HK-2 (cell line): ENCODE measurements at regions not wholly inside any gene's neighbourhood (a gene's known extent, or its start where the extent isn't known, plus 50 kb on each side); places are given as distances from the start of the nearest gene placed in this dataset.

Source experiments
- DNase-seq: peaks from one replicate; pipeline ENCODE4 v3.0.0-alpha.2; 2018; ENCODE audit not compliant: unreplicated experiment

DNA sequence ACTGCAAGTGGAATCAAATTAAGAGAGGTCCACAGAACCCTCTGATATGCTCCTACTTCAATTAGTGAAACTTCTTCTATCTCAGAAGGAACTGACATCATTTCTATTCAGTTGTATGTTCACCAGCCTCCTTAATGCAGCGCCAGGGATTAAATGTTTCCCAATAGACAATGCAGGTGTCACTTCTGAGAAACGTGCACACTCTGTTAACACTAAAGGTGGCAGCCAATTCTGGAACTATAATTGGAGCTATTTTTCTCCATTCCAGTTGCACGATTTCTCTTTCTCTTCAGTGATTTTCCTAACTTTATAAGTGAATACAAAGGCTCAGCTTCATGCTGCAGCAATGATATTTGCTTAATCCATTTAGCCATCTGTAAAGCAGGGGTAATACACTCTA, 821.9 kb downstream of the TDRD15 start:
- no peak for DNase-seq

DNA sequence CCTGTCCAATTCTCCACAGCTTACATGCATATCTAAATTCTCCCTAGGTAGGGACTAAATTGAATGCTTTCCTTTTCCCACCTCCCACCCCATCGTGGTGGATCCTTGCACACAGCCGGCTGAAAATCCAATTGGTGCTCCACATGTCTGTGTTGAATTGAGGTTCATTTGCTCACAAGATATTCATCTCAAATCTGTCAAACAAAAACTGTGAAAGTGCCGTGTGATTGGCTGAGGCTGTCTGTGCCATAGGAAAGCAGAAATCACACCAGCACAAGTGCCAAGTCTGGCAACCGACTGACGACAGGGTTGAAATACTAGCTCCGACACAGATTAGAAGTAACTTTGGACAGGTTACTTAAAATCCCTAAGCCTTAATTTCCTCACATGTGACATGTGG, 823.3 kb downstream of the TDRD15 start:
- no peak for DNase-seq

DNA sequence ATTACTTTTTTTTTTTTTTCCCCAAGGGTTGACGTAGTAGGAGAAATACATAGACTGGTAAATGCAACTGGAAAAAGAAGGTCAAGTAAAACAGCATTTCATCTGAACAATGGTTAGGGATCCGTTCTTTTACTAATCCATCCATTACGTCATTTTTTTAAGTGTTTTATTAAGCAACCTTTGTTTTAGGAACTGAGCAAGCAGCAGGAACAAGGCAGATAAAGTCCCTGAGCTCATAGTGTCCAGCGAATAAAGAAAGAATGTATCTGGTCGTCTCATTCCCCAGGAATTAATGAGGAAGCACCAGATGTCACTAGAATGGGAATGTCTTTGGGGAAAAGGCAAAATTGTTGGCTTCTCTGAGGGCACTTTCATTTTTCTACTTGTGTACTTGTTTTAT, 842.4 kb downstream of the TDRD15 start:
- no peak for DNase-seq

DNA sequence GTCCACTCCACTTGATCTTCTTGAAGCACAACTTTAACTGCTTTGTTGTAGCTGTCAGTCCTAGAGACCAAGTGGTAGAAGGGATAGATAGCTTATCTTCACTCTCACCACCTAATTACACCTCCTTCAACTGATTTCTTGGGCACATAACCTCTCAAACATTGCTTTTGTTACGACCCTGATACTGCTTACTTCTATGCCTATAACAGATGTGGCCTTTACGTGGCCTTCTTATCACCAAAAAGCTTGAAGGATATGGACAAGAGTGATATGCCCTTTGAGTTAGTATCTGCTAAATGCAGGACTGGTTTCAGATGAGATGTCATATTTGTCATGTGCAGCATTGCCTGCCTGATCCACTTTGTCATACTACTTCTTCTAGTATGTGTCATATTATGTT, 847.2 kb downstream of the TDRD15 start:
- no peak for DNase-seq

DNA sequence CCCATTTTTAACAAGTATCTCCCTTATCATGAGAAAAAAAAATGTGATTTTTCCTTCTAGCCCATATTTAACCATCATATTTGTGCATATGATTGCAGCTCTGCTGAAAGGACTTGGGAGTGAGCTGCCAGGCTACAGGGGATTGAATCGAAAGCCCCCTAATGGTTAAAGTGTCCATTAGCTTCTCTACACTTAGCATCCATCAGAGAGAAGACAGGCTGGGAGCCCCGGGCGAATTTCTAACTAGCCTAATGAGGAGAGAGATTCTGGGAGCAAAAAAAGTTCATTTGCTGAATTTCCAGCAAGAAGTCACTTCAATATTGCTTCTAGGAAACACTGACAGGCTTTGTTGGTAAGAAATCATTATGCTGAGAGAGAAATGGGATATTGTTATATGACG, 848.8 kb downstream of the TDRD15 start:
- DNase-seq: no peak

DNA sequence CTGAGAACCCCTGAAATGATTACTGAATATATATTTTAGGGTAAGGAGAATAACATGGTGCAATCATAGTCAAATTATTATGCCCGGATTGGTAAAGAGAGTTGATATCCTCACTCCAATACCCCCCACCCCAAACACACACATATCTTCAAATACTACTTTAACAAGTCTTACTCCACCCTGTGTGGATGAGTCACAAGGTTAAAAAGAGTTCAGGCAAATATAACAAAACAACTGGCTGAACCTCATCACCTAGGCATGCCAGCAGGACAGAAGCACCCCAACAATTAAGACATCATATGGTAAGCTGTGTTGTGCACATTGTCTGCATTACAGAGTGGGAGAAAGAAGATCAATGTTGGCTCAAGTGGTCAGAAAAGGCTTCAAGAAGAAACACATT, 857.4 kb downstream of the TDRD15 start:
- no peak for DNase-seq

DNA sequence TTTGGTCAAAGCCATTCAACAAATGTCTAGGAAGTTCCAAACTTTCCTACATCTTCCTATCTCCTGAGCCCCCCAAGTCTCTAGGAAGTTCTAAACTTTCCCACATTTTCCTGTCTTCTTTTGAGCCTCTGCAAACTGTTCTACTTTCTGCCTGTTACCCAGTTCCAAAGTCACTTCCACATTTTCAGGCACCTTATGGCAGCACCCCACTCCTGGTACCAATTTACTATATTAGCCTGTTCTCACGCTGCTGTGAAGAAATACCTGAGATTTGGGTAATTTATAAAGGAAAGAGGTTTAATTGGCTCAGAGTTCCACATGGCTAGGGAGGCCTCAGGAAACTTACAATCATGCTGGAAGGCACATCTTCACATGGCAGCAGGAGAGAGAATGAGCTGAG, 869.2 kb downstream of the TDRD15 start:
- no peak for DNase-seq

DNA sequence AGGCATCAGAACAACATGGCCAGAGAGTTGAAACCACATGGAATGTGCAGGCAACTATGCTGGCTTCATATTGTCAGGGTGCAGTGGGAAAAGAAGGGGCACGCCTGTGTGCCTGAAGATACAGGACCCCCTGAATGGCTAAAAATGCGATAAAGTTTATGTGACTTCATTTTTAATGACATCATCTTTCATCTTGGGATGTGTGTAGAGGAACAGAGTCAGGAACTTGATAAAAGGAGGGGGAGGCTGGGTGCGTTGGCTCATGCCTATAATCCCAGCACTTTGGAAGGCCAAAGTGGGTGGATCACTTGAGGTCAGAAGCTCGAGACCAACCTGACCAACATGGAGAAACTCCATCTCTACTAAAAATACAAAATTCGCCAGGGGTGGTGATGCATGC, 872.6 kb downstream of the TDRD15 start:
- DNase-seq: no peak

DNA sequence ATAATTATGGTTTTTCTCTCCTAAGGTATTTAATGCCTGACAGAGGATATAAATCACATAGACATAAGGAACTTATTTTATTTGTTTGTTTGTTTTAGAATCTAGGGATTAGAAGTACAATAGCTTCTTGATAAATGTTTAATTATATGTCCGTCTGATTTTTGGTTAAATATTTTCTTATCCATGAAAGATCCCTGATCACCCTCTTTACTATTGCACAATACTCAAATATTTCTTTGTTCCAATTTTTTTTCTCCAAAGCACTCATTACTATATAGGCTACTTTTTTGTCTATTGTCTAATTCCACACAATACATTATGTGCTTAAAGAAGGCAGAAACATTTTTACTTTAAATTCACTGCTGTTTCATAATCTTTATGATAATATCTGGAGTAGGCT, 875.8 kb downstream of the TDRD15 start:
- no peak for DNase-seq

DNA sequence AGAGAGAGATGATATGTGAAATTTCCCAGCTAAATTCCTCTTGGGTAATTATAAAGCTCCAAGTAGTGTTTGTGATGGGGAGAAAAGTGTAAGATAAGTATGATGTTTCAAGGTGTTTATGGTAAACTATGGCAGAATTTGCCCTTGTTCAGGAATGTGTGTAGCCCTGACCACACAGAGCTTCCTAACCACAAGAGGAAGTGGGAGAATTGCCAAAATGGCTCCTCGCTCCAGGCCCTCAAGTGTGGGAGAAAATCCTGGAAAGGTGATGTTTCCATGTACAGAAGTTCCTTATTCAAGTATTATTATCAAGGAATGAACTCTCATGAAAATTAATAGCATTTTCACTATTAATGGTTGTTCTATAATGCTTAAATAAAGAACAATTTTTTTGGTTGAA, 878.3 kb downstream of the TDRD15 start:
- no peak for DNase-seq

DNA sequence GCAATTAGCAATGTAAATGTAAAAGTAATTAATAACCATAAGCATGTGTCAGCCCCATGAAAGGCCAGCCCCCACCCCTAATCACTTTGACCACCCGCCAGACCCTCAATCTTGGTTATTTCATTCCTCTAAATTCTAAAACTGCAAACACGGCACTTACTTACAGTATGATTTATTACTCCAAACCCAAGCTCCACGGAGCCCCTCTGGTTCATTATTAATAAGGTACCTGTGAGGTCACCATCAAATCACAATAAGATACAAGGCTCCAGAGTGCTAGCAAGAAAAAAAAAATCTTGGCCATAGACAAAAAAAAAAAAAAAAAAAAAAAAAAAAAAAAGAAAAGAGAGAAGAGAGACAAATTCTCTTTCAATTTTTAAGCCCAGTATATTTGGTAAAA, 879.5 kb downstream of the TDRD15 start:
- DNase-seq: no peak

DNA sequence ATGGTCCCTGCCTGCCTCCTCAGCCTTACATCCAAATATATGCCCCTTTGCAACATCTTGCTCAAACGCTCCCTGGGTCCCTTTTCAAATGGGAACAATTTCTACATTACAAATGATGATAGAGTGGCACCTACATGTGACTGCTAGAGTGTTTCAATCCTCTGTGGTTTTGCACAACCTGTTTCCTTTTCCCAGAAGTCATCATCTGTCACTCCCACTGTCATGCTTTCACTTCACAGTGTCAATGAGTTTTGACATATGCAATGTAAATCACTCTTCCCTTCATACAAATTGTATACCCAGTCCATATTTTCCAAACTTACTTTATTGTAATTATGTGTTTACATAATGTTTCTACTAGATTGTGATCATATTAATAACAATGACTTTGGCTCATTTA, 887.3 kb downstream of the TDRD15 start:
- DNase-seq: no peak

DNA sequence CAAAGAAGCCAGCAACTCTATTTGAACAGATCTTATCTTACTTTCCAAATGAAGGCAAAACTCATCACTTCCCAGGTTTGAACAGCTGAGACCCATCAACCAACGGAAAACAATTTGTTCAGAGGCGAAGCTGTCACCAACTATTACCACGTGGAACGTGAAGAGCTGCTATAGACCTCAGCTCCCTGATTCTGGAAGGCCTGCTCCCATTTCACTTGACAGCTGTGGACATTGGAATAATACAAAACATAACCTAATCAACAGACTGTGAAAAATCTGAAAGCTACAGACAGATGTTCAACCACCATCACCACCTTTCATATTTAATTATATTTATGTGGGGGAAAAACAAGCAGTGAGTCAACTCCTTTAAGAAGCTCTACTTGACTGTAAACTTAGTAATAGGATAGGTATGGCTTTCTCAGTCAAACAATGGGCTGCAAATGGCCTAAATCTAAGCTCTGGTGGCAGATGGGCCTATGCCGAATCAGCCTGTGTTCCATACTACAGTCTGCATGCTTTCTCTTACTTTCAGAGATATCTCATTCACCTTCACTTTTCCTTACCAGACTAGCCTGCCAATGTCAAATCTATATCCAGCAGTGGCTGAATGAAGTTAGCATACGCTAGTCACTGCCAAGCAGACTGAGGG, 896.4 kb downstream of the TDRD15 start:
- no peak for DNase-seq

DNA sequence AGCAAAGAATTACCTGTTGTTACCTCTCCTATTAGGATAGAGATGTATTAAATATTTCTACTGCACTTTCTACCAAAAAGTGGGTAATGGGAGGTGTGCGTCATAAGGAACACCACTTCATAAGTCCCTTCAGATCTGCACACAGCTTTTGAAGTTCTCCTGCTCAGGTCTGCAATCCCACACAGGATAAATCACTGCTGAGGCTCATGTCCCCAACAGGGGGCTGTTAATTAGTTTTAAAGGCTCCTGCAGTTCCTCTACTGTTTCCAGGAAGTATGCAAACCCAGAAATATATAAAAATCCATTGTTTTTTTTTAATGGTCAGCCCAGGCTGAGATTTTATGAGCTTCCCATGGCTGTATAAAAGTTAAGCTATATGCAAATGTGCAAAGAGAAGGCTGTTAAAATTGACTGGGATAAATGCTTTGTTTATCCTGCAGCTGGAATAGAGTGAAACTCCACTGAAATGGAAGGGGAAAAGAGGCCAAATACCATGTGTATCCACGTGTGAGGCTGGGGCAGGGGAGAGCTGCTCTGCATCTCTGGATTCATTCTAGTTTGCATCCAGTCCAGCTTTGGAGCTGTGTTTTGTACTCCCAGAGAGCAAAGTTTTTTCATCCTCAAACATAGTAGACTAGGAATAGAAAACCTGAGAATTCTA, 903.7 kb downstream of the TDRD15 start:
- no peak for DNase-seq

DNA sequence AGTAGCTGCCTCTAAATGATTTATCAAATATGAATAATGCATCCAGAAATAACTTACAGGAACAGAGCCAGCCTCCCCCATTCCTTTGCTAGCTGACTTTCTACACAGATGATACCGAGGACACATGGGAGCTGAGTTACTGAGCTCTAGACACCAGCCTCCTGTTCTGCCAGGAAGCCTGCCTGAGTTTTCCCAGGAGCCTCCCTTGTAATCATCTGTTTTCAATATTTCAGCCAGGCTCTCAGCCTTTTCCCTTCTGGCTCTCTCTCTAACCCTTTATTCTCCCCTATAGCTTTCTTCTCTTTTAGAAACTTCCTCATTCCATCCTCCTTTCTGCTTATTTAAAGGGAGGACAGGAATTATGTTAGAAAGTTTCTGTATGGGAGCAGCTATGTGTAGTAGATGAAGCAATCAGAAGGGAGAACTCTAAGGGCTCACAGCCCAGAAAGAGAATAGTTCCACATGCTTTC, 911.6 kb downstream of the TDRD15 start:
- no peak for DNase-seq

DNA sequence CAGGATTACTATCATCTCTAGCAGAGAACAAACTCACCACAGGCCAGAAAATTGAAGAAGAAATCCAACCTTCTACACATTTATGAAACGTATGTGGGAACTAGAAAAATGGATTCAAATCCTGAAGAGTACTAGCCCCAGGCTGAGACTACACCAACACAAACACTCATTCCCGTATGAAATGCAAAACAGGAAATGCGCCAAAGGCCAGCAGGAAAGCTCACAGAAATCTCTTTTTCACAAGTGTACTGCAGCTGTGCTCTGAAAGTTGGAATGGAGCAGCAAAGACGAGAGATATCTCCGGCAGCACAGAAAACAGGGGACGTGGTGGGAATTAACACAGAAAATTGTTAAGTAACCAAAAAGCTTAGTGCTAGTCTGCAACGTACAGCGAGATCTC, 913.5 kb downstream of the TDRD15 start:
- DNase-seq: no peak

DNA sequence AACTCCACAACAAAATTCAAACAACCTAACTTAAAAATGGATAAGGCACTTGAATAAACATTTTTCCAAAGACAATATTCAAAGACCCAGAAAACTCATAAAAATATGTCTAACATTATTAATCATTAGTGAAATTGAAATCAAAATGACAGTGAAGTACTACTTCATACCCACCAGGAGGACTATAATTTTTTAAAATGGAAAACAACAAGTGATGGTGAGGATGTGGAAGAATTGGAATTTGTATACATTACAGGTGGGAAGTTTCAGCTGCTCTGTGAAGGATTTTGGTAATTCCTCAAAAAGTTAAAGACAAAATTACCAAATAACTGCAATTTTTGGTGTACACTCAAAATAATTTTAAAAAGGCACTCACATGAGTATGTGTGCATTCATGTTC, 920.0 kb downstream of the TDRD15 start:
- DNase-seq: no peak

DNA sequence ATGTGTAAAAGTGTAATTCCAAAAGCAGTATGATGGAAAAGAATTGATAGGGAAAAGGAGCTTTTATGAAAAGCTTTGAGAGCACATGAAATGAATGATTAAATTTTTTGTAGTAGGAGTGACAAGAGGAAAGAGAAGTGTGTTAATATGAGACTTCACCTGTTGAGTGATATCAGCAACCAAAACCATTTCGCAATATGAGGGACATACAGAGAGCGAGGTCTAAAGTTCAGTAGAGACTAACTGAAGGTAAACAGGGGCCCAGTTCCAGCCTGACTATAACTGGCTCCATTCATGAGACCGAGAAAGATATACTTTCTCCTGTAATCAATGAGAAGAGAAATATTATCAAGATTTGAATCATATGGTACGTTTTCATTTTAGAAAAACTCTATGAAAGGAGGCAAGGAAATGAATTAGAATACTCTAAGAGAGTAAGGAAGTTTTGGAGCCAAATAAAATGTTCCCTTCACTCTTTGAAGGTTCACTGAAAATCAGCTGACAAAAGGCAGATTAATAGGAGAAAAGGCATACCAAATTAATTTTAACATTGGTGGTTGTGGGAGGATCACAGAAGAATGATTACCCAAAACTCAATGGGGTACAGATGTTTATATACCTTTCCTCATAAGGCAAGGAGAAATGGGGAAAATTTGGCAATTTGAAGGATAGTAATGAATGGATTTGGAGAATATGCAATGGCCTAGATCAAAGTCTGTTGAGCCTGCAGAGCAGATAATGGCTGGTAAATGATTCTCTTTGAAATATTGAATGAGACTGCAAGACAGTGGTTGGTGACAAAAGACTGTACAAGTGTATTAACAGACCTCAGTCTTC, 932.2 kb downstream of the TDRD15 start:
- DNase-seq: no peak

DNA sequence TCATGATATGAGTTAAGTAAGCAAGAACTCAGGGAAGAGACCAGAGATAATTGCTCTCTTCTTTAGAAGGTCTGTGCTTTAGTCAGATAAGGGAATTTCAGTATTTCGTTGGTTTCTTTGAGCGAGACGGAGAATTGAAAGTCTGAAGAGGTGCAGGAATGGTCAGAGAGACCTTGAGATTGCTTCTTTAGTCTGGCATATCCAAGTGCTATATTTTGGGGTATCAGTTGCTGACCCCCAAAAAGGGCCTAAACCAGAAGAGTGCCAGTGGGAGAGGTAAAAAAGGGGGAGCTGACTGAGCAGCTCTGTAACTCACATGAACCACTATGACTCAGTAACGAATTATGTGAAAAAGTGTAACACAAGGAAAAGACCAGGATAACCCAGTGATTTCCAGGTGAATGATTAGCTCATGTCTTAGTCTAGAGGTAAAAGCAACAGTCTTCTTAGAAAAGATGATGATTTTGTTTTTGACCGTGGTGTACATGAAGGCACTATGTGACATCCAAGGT, 932.9 kb downstream of the TDRD15 start:
- DNase-seq: no peak

DNA sequence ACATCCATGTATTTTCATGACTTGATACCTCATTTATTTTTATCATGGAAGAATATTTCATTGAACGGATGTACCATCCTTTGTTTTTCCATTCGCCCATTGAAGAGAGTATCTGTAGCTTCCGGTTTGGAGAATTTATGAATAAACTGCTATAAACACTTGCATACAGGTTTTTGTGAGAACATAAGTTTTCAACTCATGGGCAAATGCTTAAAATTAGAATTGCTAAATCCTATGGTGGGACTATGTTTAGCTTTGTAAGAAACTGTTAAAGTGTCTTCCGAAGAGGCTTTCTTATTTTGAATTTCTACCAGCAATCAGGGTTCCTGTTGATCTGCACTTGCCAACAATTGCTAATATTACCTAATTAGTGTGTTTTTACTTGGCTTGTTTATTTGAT, 938.9 kb downstream of the TDRD15 start:
- DNase-seq: no peak

DNA sequence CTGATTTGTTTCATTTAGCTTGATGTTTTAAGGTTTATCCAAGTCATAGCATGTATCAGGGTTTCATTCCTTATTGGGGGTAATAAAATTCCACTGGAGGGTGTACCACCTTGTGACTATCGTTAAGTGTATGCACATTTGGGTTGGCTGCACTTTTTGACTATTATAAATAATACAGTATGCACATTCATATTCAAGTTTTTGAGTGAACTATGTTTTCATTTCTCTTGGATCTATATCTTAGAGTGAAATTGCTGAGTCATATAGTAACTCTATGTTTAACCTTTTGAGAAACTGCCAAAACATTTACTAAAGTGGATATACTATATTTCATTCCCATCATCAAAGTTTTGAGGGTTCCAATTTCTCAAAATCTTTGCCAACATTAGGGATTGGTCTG, 952.7 kb downstream of the TDRD15 start:
- no peak for DNase-seq

DNA sequence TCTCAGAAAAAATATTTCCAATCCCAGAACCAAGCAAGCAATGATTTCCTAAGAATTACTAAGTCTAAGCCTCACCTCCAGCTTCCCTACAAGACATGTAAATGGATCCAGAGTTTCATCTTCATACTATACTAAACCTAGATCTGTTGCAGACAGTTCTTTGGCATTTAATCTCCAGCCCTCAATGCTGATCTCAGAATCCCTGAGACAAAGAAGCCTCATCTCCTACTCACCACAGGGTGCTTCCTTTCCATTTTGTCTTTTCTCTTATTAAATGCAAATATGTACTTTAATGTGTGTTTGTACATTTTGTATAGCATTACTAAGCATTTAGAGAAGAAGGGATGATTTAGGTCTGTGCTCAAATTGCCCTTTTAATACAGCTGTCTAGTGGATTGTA, 954.9 kb downstream of the TDRD15 start:
- no peak for DNase-seq

DNA sequence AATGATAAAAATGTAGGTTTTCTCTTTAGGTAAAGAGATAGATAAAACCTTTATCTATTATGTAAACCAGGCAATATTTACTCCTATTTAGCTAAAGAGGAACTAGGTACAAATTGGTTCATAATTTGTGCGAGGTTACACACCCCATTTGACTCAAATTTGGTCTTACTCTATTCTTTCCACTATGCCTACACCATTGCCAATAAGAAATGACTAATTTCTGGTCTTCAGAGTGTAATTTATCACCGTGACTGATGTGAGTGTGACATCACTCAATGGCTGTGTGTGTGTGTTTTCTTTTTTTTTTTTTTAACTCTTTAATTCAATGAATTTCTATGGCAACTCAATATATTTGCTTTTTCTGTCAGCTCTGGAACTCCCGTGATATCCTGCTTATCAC, 955.8 kb downstream of the TDRD15 start:
- no peak for DNase-seq
